Endothelial cell of umbilical vein (primary cell): ENCODE measurements at regions not wholly inside any gene's neighbourhood (a gene's known extent, or its start where the extent isn't known, plus 50 kb on each side); places are given as distances from the start of the nearest gene placed in this dataset.

Experiments used
- BruUV-seq: library from RNA; stranded (reverse); fragments of 400-500 nt; replicated peaks from 2 replicates; lab custom pipeline; 2021; lab: Mats Ljungman, UMichigan
- CTCF ChIA-PET: fragments of 300-600, 350-600 bp; sonication (Branson Sonifier 250); formaldehyde crosslinking; loops from one replicate; lab custom pipeline; 2021; ENCODE audit warnings: antibody characterized with exemption, inconsistent platforms; lab: Charles Lee
- POLR2A ChIA-PET: fragments of 300-600, 350-600 bp; sonication (Branson Sonifier 250); formaldehyde crosslinking; loops from one replicate; lab custom pipeline; 2021; ENCODE audit warnings: antibody characterized with exemption, inconsistent platforms; lab: Charles Lee
- DNase-seq: peaks from one replicate; pipeline ENCODE4 v3.0.0-alpha.2; 2011; ENCODE audit warnings: low read depth, low spot score
- FAIRE-seq: peaks from 2 replicates; lab custom pipeline; 2011; peaks lifted over from hg19 to GRCh38; lab: Jason Lieb, UNC
- H2AFZ ChIP-seq: 2 replicates; pipeline ENCODE4 v1.6.0; 2012; ENCODE audit warnings: low read depth, low read length, control low read depth, inconsistent platforms
- H3K27ac ChIP-seq: 2 replicates; pipeline ENCODE4 v1.5.1; 2011; ENCODE audit warnings: low read depth, mild to moderate bottlenecking, control low read depth, low read length, moderate library complexity; ENCODE audit not compliant: insufficient read depth
- H3K27me3 ChIP-seq, 2 experiments: 2 replicates each; pipeline versions ENCODE4 v1.6.0 to v1.6.1; 2011; ENCODE audit warnings: low read length in 2 of 2, mixed read lengths in 1 of 2; ENCODE audit not compliant: control insufficient read depth in 2 of 2, insufficient read depth in 2 of 2
- H3K36me3 ChIP-seq, 2 experiments: 2 replicates in 1 of 2; 3 replicates in 1 of 2; pipeline ENCODE4 v1.5.1; 2011; ENCODE audit warnings: low read length in 2 of 2, mild to moderate bottlenecking in 1 of 2, moderate library complexity in 1 of 2; ENCODE audit not compliant: control insufficient read depth in 2 of 2, insufficient read depth in 2 of 2; ENCODE audit errors: extremely low read depth in 1 of 2
- H3K4me1 ChIP-seq: 3 replicates; pipeline ENCODE4 v1.5.1; 2011; ENCODE audit warnings: mild to moderate bottlenecking, low read length; ENCODE audit not compliant: control insufficient read depth, insufficient read depth; ENCODE audit errors: extremely low read depth
- H3K4me2 ChIP-seq: 2 replicates; pipeline ENCODE4 v1.6.1; 2011; ENCODE audit warnings: low read length, control low read depth, mixed read lengths; ENCODE audit not compliant: insufficient read depth
- H3K4me3 ChIP-seq, 3 experiments: fragments of 200-600 bp in 1 of 3; sonication (generic), shearing (Covaris generic) in 1 of 3; replicated peaks in 1 of 3; 2 replicates each; pipeline ENCODE4 v1.5.1; 2011 to 2016; ENCODE audit warnings: control low read depth in 3 of 3, low read length in 3 of 3, mild to moderate bottlenecking in 2 of 3, inconsistent platforms in 1 of 3, low read depth in 1 of 3, moderate library complexity in 1 of 3; ENCODE audit not compliant: insufficient read depth in 1 of 3
- H3K79me2 ChIP-seq: 2 replicates; pipeline ENCODE4 v1.6.0; 2012; ENCODE audit warnings: low read length, inconsistent platforms; ENCODE audit not compliant: control insufficient read depth, insufficient read depth
- H3K9ac ChIP-seq: replicated peaks from 2 replicates; pipeline ENCODE3; 2011; ENCODE audit warnings: low read length, control low read depth; ENCODE audit not compliant: insufficient read depth; ENCODE audit errors: extremely low read depth
- H3K9me1 ChIP-seq: replicated peaks from 3 replicates; pipeline ENCODE4 v1.6.0; 2011; ENCODE audit warnings: mild to moderate bottlenecking, low read length; ENCODE audit not compliant: control insufficient read depth, insufficient read depth; ENCODE audit errors: extremely low read depth
- H3K9me3 ChIP-seq: replicated peaks from 2 replicates; pipeline ENCODE4 v1.5.1; 2012; ENCODE audit warnings: low read length, inconsistent platforms; ENCODE audit not compliant: control insufficient read depth, insufficient read depth
- H4K20me1 ChIP-seq: replicated peaks from 2 replicates; pipeline ENCODE3; 2011; ENCODE audit warnings: mild to moderate bottlenecking, low read length; ENCODE audit not compliant: control insufficient read depth, insufficient read depth; ENCODE audit errors: extremely low read depth
- EZH2 ChIP-seq: IDR thresholded peaks from 2 replicates; pipeline ENCODE4 v1.6.1; 2012; ENCODE audit warnings: borderline replicate concordance, low read depth, mild to moderate bottlenecking, moderate library complexity, low read length, inconsistent platforms; ENCODE audit not compliant: severe bottlenecking
- FOS ChIP-seq: IDR thresholded peaks from 2 replicates; pipeline ENCODE4 v1.6.1; 2011; ENCODE audit warnings: mild to moderate bottlenecking, low read length, moderate library complexity, borderline replicate concordance; ENCODE audit not compliant: insufficient read depth
- GATA2 ChIP-seq: IDR thresholded peaks from 2 replicates; pipeline ENCODE4 v1.7.0; 2011; ENCODE audit warnings: low read depth, mild to moderate bottlenecking, moderate library complexity, mixed read lengths, low read length; ENCODE audit not compliant: insufficient read length, insufficient read depth
- JUN ChIP-seq: IDR thresholded peaks from 2 replicates; pipeline ENCODE4 v1.6.1; 2011; ENCODE audit warnings: borderline replicate concordance, low read depth; ENCODE audit not compliant: insufficient read length, insufficient read depth
- MYC ChIP-seq: IDR thresholded peaks from one replicate; pipeline ENCODE4 v1.6.1; 2011; ENCODE audit warnings: mild to moderate bottlenecking, low read depth, low read length
- POLR2A ChIP-seq: IDR thresholded peaks from 2 replicates; pipeline ENCODE4 v1.6.1; 2012; ENCODE audit warnings: low read depth, mild to moderate bottlenecking, control low read depth, low read length
- POLR2AphosphoS5 ChIP-seq: IDR thresholded peaks from 2 replicates; pipeline ENCODE4 v1.6.1; 2012; ENCODE audit warnings: low read depth, mild to moderate bottlenecking, control low read depth, low read length, moderate library complexity; ENCODE audit not compliant: insufficient read depth
- dilution Hi-C: fragments of 300-500 bp; cut with MboI; formaldehyde crosslinking; loops from one replicate; pipeline ENCODE4 v1.15.0; 2019; ENCODE audit warnings: low sequenced_read_pairs; ENCODE audit not compliant: extremely low pct_ligation_motif_present
- intact Hi-C: fragments of 100-400 bp; cut with micrococcal nuclease; formaldehyde crosslinking; loops from one replicate; pipeline ENCODE4 v1.10.0; 2022
- TF ChIP-seq, protein P1 (sequence below): IDR thresholded peaks from 2 replicates; pipeline ENCODE4 v1.6.1; 2011; ENCODE audit not compliant: insufficient read depth, insufficient read length
- TF ChIP-seq, protein P2 (sequence below), 2 donors: IDR thresholded peaks; 1 replicate in 1 of 2; 2 replicates in 1 of 2; pipeline ENCODE4 v1.5.1; 2011; ENCODE audit warnings: low read length in 2 of 2, mild to moderate bottlenecking in 2 of 2, moderate library complexity in 2 of 2, control low read depth in 1 of 2, inconsistent platforms in 1 of 2, low read depth in 1 of 2; ENCODE audit not compliant: insufficient read depth in 1 of 2; ENCODE audit errors: extremely low read depth in 1 of 2

DNA sequence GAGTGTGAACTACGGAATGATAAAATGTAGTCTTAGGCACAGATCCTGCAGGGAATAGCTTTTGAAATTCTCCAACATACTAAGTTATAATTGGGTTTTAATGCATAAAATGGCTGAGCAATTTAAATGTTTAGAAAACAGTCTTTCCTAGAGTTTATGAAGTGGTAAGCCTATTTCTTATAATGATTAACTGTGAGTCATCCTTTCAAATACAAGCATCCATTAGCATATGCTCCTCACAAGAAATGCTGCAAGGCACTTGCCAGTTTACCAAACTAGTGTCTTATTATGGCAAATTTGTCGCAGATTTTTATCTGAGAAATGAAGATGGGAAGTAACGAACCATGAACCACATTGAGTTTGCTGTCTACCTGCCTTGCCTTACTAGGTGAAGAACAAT lies 101.3 kb upstream of the ESRRG start:
- no peak for FAIRE-seq
- CTCF ChIA-PET = no interaction called here
- TF ChIP-seq GATA2 (no peak), POLR2A (no peak), EZH2 (no peak), JUN (no peak), FOS (no peak), POLR2AphosphoS5 (no peak), MYC (no peak)
- TF ChIP-seq, protein P1, sequence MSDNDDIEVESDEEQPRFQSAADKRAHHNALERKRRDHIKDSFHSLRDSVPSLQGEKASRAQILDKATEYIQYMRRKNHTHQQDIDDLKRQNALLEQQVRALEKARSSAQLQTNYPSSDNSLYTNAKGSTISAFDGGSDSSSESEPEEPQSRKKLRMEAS = no peak
- TF ChIP-seq, protein P2, sequence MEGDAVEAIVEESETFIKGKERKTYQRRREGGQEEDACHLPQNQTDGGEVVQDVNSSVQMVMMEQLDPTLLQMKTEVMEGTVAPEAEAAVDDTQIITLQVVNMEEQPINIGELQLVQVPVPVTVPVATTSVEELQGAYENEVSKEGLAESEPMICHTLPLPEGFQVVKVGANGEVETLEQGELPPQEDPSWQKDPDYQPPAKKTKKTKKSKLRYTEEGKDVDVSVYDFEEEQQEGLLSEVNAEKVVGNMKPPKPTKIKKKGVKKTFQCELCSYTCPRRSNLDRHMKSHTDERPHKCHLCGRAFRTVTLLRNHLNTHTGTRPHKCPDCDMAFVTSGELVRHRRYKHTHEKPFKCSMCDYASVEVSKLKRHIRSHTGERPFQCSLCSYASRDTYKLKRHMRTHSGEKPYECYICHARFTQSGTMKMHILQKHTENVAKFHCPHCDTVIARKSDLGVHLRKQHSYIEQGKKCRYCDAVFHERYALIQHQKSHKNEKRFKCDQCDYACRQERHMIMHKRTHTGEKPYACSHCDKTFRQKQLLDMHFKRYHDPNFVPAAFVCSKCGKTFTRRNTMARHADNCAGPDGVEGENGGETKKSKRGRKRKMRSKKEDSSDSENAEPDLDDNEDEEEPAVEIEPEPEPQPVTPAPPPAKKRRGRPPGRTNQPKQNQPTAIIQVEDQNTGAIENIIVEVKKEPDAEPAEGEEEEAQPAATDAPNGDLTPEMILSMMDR (IDR thresholded peaks at IDR 0.05; ENCODE audit: extremely low read depth in 1 of 2, insufficient read depth in 1 of 2, low read depth in 1 of 2, low read length in 2 of 2) = no peak

More for the DNA sequence above, 101.3 kb upstream of the ESRRG start:
- Histone ChIP-seq H3K9ac (no peak overlapping the region), H3K4me3 (no peak overlapping the region), H2AFZ (no peak overlapping the region), H3K27me3 (no peaks in the 10 kb centered on the region), H3K79me2 (no peaks in the 10 kb centered on the region), H3K9me1 (no peaks in the 10 kb centered on the region), H3K4me2 (no peak overlapping the region), H3K4me1 (no peaks in the 10 kb centered on the region), H3K27ac (no peak overlapping the region), H3K36me3 (no peaks in the 10 kb centered on the region), H3K9me3 (peaks cover 3% of the 10 kb centered on the region), H4K20me1 (no peaks in the 10 kb centered on the region)
- intact Hi-C loops = no loop called here
- BruUV-seq = no TSS peak
- dilution Hi-C loops = no loop called here
- no peak for DNase-seq
- POLR2A ChIA-PET = no interaction called here
